Hindlimb muscle (tissue), 1 donor: ENCODE measurements at regions not wholly inside any gene's neighbourhood (a gene's known extent, or its start where the extent isn't known, plus 50 kb on each side); places are given as distances from the start of the nearest gene placed in this dataset.

Experiments
- DNase-seq: peaks from one replicate; pipeline ENCODE4 v3.0.0-alpha.2; 2013

- DNase-seq: no peak
Observed at GRCh38 chr15:29452881-29453731, 183.5 kb upstream of the NSMCE3 start.

- DNase-seq: no peak
Observed at GRCh38 chr15:29451201-29451781, 181.7 kb upstream of the NSMCE3 start.

GRCh38 chr15:29449136-29449535, 179.5 kb upstream of the NSMCE3 start:
- no peak for DNase-seq

- no peak for DNase-seq
Observed at GRCh38 chr15:29448320-29448719, 178.7 kb upstream of the NSMCE3 start.

- no peak for DNase-seq
Observed at GRCh38 chr15:29446480-29446879, 176.9 kb upstream of the NSMCE3 start.

GRCh38 chr15:29442532-29442931, 172.9 kb upstream of the NSMCE3 start:
- no peak for DNase-seq

GRCh38 chr15:29440541-29440940, 170.9 kb upstream of the NSMCE3 start:
- no peak for DNase-seq

- no peak for DNase-seq
Observed at GRCh38 chr15:29438703-29439055, 169.1 kb upstream of the NSMCE3 start.

- DNase-seq: no peak
Observed at GRCh38 chr15:29437888-29438702, 168.5 kb upstream of the NSMCE3 start.

- DNase-seq: no peak
Observed at GRCh38 chr15:29435811-29436210, 166.2 kb upstream of the NSMCE3 start.

- no peak for DNase-seq
Observed at GRCh38 chr15:29434280-29434679, 164.7 kb upstream of the NSMCE3 start.

GRCh38 chr15:29433507-29434248, 164.1 kb upstream of the NSMCE3 start:
- DNase-seq: no peak

- no peak for DNase-seq
Observed at GRCh38 chr15:29433050-29433318, 163.4 kb upstream of the NSMCE3 start.

GRCh38 chr15:29432191-29433049, 162.8 kb upstream of the NSMCE3 start:
- DNase-seq: no peak

- no peak for DNase-seq
Observed at GRCh38 chr15:29430831-29431230, 161.2 kb upstream of the NSMCE3 start.

GRCh38 chr15:29430124-29430523, 160.5 kb upstream of the NSMCE3 start:
- DNase-seq: no peak

GRCh38 chr15:29429584-29429983, 160.0 kb upstream of the NSMCE3 start:
- DNase-seq: no peak

- no peak for DNase-seq
Observed at GRCh38 chr15:29428925-29429573, 159.4 kb upstream of the NSMCE3 start.

- DNase-seq: no peak
Observed at GRCh38 chr15:29425864-29426263, 156.2 kb upstream of the NSMCE3 start.

GRCh38 chr15:29424118-29424517, 154.5 kb upstream of the NSMCE3 start:
- no peak for DNase-seq

GRCh38 chr15:29422606-29423005, 153.0 kb upstream of the NSMCE3 start:
- no peak for DNase-seq

- no peak for DNase-seq
Observed at GRCh38 chr15:29420188-29420587, 150.6 kb upstream of the NSMCE3 start.
